PFSK-1 (cell line): ENCODE measurements at regions not wholly inside any gene's neighbourhood (a gene's known extent, or its start where the extent isn't known, plus 50 kb on each side); places are given as distances from the start of the nearest gene placed in this dataset.

Experiments
- FOXP2 ChIP-seq: optimal IDR thresholded peaks from 2 replicates; pipeline ENCODE3; 2011; ENCODE audit warnings: borderline replicate concordance, control low read depth, inconsistent platforms; ENCODE audit not compliant: insufficient read depth; ENCODE audit errors: extremely low read length, extremely low read depth
- POLR2AphosphoS5 ChIP-seq: IDR thresholded peaks from 2 replicates; pipeline ENCODE4 v1.6.1; 2012; ENCODE audit warnings: low read depth, mild to moderate bottlenecking, control low read depth, low read length, moderate library complexity
- SIN3A ChIP-seq: IDR thresholded peaks from 2 replicates; pipeline ENCODE4 v1.6.1; 2012; ENCODE audit warnings: mild to moderate bottlenecking, low read length, moderate library complexity, borderline replicate concordance; ENCODE audit not compliant: insufficient read depth
- TAF1 ChIP-seq: IDR thresholded peaks from 2 replicates; pipeline ENCODE4 v1.6.1; 2012; ENCODE audit warnings: low read length, control low read depth, borderline replicate concordance; ENCODE audit not compliant: insufficient read depth
- TF ChIP-seq, protein P1 (sequence below), 2 experiments: IDR thresholded peaks; 2 replicates each; pipeline versions ENCODE4 v1.6.1 to v1.8.0; 2011 to 2012; ENCODE audit warnings: low read depth in 2 of 2, low read length in 2 of 2, control low read depth in 1 of 2, inconsistent platforms in 1 of 2, mild to moderate bottlenecking in 1 of 2, moderate library complexity in 1 of 2; ENCODE audit not compliant: insufficient read depth in 1 of 2

DNA sequence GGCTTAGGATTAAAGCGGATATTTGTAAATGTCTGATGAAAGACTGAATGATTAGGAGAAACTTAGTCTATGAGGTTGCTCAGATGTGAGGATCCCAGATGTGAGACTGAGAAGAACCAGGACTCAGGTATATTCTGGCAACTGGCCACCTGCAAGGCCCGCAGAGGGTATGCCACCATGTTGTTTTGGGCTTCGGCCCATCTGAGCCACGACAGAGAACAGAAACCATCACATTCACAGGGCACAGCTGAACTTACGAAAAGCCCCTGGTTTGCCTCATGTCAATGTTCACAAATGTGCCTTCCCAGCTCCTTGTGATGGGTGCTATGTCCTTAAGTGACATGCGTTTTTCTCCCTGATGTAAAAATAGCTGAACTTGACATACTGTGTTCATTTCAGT, 412.5 kb upstream of the RORA start:
- TF ChIP-seq TAF1: no peak
- TF ChIP-seq SIN3A: no peak
- TF ChIP-seq, protein P1, sequence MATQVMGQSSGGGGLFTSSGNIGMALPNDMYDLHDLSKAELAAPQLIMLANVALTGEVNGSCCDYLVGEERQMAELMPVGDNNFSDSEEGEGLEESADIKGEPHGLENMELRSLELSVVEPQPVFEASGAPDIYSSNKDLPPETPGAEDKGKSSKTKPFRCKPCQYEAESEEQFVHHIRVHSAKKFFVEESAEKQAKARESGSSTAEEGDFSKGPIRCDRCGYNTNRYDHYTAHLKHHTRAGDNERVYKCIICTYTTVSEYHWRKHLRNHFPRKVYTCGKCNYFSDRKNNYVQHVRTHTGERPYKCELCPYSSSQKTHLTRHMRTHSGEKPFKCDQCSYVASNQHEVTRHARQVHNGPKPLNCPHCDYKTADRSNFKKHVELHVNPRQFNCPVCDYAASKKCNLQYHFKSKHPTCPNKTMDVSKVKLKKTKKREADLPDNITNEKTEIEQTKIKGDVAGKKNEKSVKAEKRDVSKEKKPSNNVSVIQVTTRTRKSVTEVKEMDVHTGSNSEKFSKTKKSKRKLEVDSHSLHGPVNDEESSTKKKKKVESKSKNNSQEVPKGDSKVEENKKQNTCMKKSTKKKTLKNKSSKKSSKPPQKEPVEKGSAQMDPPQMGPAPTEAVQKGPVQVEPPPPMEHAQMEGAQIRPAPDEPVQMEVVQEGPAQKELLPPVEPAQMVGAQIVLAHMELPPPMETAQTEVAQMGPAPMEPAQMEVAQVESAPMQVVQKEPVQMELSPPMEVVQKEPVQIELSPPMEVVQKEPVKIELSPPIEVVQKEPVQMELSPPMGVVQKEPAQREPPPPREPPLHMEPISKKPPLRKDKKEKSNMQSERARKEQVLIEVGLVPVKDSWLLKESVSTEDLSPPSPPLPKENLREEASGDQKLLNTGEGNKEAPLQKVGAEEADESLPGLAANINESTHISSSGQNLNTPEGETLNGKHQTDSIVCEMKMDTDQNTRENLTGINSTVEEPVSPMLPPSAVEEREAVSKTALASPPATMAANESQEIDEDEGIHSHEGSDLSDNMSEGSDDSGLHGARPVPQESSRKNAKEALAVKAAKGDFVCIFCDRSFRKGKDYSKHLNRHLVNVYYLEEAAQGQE (IDR thresholded peaks at IDR 0.05; ENCODE audit: insufficient read depth in 1 of 2, low read depth in 2 of 2, low read length in 2 of 2): no peak
- no peak for TF ChIP-seq FOXP2
- no peak for TF ChIP-seq POLR2AphosphoS5

DNA sequence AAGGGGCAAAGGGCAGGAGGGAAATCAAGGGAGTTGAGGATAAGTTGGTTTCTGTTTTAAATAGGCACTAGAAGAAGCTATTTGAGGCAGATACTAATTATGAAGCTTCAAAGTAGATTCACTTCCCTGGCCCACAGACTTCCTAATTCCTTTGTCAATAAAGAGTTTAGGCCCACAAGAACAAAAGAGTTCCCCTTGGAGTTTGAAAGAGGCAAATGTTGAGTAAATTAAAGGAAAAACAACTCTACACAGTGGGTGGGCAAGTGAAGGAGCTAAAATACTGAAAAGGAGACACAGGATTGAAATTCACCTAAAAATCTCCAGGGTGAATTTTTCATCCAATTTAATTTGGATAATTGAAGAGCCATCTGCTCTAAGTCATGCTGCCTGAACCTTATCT, 411.7 kb upstream of the RORA start:
- TF ChIP-seq TAF1 (no peak), FOXP2 (no peak), SIN3A (no peak), POLR2AphosphoS5 (no peak)
- TF ChIP-seq, protein P1 (IDR thresholded peaks at IDR 0.05; ENCODE audit: insufficient read depth in 1 of 2, low read depth in 2 of 2, low read length in 2 of 2): no peak

DNA sequence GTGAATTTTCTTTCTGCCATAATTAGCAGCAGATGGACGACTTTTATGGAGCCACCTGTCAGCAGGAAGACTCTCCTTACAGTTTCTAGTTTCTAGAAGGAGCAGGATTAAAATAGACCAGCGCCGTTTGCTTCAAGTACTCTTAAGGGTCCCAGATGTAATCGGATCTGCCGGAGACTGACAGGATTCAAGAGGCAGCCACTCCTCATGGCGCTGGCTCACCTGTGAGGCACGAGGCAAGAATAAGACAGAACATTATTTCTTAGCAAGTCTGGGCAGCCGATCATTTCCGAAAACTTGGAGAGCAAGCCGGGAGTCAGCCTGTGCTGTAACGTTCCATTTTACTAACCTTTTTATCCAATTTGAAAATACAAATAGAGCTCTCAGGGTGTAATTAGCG, 410.4 kb upstream of the RORA start:
- TF ChIP-seq FOXP2 (no peak), TAF1 (no peak), POLR2AphosphoS5 (no peak), SIN3A (no peak)
- TF ChIP-seq, protein P1 (IDR thresholded peaks at IDR 0.05; ENCODE audit: insufficient read depth in 1 of 2, low read depth in 2 of 2, low read length in 2 of 2): no peak

DNA sequence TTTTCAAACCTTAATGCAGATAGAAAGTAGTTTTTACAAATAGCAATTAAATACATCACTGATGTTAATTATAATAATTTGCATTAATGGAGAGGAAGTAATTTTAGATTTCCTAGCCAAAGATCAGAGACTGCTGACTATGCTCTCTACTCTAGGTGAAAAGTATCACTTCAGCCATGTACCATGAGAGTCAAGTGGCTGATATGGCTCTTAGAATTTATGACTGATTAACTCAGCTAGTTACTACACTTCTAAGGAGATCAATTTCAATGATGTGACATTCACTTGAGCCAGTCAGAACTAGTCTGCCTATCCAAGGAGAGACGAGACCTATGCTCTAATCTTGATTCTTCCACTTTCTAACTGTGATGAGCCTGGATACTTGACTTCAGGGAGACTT, 405.7 kb upstream of the RORA start:
- TF ChIP-seq POLR2AphosphoS5 (no peak), SIN3A (no peak), TAF1 (no peak), FOXP2 (no peak)
- TF ChIP-seq, protein P1 (IDR thresholded peaks at IDR 0.05; ENCODE audit: insufficient read depth in 1 of 2, low read depth in 2 of 2, low read length in 2 of 2): no peak

DNA sequence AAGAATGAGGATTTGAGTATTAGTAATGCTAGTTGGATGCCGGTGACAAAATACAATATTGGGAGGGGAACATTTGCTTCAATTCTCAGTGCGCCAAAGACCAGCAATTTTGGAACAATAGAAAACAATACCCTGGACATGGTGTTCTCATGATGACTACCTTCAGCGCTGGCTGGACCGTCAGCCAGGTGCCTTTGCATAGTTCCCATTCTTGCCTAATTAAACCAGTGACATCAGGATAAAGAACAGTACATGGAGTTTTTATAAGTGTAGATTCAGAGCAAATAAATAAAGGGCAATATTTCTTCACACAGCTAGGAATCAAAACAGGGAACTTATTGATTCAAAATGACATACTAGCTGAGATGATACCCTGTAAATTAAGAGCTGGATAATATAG, 404.8 kb upstream of the RORA start:
- TF ChIP-seq, protein P1 (IDR thresholded peaks at IDR 0.05; ENCODE audit: insufficient read depth in 1 of 2, low read depth in 2 of 2, low read length in 2 of 2): no peak
- no peak for TF ChIP-seq TAF1
- no peak for TF ChIP-seq FOXP2
- no peak for TF ChIP-seq SIN3A
- TF ChIP-seq POLR2AphosphoS5: no peak
